Stimulated activated CD4-positive, alpha-beta T cell treated with anti-CD3 and anti-CD28 coated beads, Interleukin-15, amount 100 ng/mL, for 24 hours (primary cell): ENCODE measurements at regions not wholly inside any gene's neighbourhood (a gene's known extent, or its start where the extent isn't known, plus 50 kb on each side); places are given as distances from the start of the nearest gene placed in this dataset.

ENCODE experiments used
- DNase-seq: peaks from one replicate; pipeline ENCODE4 v3.0.0-alpha.2; 2020

DNA sequence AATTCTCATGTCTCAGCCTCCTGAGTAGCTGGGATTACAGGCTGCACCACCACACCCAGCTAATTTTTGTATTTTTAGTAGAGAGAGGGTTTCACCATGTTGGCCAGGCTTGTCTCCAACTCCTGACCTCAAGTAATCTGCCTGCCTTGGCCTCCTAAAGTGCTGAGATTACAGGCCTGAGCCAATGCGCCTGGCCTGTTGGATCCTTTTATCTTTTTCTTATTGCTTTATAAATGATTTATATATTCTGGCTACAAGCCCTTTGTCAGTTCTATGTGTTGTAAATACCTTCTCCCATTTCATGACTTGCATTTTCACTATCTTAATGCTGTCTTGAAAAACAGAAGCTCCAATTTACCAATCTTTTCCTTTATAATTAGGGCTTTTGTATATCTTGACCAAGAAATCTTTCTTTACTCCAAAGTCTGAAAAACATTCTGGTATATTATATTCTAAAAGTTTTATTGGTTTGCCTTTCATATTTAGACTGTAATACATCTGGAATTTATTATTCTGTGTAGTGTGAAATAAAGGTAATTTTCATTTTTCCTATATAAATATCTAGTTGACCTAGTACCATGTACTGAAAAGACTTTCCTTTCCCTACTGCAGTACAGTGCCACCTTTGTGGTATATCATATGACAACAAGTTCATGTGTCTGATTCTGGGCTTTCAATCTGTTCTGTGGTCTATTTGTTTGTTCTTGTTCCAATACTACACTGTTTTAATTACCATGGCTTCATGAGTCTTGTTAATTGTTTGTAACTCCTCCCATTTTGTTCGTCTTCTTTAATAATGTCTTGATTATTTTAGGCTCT, 52.9 kb upstream of the RNU6-1 start:
- no peak for DNase-seq

DNA sequence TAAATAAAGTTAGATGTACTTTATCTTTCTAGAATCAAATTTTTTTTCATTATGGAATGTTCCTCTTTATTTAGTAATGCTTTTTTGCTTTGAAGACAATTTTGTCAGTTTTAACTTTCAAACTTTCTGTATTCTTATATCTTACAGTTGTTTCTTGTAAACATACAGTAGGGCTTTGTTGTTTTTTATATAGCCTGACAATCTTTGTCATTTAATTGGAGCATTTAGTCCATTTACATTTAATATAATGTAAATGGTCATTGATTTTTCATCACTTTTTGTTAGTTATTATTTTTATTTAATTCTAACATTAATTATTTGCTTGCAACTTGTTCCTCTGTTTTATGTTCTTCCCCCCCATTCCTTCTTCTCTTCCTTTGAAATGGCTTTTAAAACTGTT, 55.4 kb upstream of the RNU6-1 start:
- no peak for DNase-seq

DNA sequence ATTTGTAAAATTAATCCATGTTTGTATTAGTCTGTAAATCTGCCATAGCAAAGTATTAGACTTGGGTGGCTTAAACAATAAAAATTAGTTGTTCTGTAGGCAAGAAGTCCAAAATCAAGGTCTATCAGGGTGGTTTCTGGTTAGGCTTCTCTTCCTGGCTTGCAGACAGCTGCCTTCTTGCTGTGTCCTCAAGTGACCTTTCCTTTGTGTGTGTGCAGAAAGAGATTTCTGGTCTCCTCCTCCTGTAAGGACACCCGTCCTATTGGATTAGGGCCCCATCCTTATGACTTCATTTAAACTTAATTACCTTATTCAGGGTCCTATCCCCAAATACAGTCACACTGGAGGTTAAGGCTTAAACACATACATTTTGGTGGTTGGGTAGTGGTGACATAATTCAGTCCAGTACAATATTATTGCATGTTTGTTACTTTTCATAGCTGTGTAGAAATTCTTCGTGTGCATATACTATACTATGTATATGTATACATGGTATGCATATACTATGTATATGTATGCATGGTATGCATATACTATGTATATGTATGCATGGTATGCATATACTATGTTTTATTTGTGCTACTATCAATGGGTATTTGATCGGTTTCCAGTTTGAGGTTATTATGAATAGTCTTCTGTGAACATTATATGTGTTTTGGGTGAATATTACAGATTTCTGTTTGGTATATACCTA, 57.9 kb upstream of the RNU6-1 start:
- DNase-seq, result no peak

DNA sequence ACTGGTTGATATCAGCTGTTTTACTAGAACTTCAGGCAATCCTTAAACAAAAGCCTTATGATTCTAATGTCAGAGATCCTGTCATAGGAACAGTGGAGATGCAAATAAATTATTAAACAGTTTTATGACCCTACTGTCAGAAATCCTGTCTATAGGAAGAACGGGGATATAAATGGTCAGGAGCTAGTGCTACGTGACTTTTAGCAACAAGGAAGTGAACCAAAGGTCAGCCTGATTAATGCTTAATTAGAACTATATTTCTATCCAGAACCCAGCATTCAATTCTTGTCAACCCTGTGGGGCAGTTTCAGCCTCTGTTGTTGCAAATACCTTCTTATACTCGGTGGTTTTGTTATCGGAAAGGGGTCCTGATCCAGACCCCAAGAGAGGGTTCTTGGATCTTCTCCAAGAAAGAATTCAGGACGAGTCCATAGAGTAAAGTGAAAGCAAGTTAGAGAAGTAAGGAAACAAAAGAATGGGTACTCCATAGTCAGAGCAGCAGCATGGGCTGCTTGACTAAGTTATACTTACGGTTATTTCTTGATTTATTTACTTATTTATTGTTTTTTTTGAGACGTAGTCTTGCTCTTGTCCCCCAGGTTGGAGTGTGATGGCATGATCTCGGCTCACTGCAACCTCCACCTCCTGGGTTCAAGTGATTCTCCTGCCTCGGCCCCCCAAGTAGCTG, 59.9 kb upstream of the RNU6-1 start:
- DNase-seq, result no peak

DNA sequence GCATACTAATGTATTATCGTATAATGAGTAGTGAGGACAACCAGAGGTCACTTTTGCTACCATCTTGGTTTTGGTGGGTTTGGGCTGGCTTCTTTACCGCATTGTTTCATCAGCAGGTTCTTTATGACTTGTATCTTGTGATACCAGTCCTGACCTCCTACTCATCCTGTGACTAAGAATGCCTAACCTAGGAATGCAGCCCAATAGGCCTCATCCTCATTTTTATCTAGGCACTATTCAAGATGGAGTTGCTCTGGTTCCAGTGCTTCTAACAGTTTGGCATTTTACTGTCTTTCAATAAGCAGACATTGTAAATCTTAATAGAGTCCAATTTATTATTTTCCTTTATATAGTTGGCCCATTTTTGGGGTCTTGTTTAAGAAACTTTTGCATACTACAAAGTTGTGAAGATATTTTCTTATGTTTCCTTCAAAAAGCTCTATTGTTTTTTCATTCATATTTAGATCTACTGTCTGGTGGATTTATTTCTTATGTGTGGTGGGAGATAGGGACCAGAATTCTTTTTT, 60.8 kb upstream of the RNU6-1 start:
- DNase-seq, result no peak

DNA sequence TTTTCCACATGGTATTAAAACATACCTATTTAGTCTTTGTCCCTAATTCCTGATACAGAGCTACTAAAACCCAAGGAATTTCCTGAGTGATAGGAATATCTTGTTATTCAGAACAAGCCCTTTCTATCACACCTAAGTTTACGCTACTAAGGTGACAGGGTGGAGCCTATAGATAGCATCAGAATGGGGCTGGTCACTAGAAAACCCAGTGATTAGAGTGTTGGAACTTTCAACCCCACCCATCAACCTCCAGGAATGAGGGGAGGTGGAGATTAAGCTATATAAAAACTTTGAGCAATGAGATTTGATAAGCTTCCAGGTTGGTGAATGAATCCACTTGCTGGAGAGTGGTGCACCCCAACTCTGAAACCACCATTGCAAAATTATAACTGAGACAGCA, 62.1 kb upstream of the RNU6-1 start:
- no peak for DNase-seq

DNA sequence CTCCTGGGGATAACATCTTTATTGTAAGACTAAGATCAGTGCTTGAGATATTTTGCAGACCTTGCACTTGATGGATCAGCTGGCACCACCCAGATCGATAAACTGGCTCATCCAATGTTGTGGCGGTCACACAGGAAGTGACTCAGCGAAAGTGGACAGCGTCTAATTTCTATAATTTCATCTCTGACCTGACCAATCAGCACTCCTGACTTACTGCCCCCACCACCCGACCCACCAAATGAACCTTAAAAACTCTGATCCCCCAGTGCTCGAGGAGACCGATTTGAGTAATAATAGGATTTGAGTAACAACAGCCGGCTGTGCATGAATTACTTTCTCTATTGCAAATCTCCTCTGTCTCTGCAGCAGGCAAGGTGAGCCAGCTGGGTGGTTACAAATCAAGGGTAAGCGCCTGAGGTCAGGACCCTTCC, 62.7 kb upstream of the RNU6-1 start:
- no peak for DNase-seq

DNA sequence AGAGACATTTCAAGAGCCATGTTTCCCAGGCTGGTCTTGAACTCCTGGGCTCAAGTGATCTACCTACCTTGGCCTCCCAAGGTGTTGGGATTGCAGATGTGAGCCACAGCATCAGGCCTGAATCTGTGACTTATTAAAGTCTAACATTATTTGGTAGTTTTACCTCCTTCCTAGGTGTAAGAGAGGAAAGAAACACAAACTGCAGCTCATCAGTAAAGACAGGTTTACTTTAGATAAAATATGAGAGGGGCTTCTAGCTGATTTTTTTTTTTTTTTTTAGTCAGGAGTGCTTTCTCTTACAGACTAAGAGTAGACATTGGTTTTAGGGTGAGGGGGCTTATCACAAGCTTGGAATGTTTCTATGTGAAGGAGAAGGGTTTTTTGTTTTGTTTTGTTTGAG, 63.9 kb upstream of the RNU6-1 start:
- no peak for DNase-seq

DNA sequence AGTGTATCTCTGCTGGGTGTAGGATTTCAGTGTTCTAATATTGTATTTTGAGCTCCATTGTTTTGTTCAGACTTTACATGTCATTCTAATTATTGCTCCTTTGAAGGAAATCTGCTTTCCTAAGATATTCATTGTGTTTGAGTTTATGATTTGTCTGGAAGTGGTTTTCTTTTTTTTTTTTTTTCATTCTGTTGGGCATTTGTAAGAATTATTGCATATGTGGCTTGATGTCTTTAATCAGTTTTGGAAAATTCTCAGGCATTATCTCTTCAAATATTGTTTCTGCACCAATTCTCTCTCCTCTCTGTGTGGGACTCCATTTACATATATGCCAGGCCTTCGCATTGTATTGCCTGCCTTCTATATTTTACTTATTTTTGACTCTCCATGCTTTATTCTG, 65.8 kb upstream of the RNU6-1 start:
- DNase-seq, result no peak

DNA sequence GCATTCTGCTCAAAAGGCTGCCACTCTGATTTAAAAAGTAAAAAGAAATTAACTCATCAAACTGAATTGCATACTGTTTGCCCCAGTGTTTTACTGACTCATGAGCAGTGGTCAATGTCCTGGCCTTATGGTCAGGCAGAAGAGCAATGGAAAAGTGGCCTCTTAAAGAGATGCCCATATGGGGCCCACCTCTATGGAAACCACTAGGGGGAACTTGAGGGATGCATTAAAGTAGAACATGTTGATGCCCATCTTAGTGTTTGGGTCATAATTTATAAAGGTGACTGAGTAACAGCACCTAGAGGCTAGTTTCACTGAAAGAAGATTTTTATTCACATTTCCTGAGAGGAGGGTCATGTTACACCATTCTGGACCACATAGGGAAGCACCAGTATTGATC, 66.5 kb upstream of the RNU6-1 start:
- DNase-seq, result no peak

DNA sequence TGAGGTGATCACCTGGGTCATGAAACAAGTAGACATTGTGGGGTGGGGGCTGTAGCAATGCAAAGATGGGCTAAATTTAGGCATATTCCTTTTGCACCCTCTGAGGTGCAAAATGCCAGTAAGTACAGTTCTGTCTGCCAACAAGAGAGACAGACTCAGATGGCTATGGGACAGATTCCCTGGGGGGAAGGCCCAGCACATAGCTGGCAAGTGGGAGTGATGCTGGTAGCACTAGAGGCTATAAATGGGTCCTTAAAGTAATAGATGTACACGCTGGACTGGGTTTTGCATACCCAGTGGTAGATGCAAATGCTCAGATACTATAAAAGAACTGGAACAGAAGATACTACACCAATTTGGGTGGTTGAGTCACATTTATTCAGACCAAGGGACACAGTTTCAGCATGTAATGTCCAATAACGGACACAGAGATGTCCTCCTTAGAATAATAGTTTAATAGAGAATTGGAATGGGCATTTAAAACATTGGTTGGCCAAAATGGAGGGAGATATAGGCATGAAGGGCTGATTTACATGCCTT, 67.4 kb upstream of the RNU6-1 start:
- no peak for DNase-seq

DNA sequence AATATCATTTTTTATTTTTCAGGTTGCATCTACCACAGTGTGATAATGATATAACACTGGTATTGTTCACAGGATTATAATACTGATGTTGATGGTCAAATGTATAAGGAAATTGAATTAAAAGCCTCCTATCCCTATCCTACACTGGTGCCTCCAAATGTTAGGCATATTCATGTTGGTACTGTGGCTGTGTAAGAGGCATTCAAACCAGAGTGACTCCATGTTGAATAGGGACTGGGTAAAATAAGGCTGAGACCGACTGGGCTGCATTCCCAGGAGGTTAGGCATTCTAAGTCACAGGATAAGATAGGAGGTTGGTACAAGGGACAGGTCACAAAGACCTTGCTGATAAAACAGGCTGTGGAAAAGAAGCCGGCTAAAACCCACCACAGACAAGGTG, 68.9 kb upstream of the RNU6-1 start:
- DNase-seq, result no peak

DNA sequence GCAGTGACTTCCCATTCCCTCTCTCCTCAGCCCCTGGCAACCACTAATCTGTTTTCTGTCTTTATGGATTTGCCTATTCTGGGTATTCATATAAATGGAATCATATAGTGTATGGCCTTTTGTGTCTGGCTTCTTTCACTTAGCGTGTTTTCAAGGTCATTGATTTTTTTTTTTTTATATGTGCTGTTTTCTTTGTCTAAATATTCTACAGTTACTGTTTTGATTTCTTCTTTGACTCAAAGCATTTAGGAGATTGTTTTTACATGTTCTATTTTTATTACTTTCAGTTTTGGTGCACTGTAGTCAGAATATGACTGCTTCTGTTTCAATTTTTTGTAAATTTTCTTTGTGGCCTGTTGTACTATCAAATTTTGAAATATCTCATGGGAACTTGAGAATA, 71.9 kb upstream of the RNU6-1 start:
- no peak for DNase-seq

DNA sequence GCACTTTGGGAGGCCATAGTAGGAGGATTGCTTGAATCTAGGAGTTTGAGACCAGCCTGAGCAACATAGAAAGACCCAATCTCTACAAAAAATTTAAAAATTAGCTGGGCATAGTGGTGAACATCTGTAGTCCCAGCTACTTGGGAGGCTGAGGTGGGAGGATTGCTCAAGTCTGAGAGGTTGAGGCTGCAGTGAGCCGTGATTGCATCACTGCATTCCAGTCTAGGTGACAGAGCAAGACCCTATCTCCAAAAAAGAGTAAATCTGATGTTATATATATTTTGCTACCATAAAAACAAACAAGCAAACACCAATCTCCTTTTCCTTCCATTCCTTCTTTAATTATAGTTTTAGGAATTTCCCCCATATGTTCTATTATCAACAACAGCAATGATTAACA, 74.2 kb upstream of the RNU6-1 start:
- DNase-seq, result no peak

DNA sequence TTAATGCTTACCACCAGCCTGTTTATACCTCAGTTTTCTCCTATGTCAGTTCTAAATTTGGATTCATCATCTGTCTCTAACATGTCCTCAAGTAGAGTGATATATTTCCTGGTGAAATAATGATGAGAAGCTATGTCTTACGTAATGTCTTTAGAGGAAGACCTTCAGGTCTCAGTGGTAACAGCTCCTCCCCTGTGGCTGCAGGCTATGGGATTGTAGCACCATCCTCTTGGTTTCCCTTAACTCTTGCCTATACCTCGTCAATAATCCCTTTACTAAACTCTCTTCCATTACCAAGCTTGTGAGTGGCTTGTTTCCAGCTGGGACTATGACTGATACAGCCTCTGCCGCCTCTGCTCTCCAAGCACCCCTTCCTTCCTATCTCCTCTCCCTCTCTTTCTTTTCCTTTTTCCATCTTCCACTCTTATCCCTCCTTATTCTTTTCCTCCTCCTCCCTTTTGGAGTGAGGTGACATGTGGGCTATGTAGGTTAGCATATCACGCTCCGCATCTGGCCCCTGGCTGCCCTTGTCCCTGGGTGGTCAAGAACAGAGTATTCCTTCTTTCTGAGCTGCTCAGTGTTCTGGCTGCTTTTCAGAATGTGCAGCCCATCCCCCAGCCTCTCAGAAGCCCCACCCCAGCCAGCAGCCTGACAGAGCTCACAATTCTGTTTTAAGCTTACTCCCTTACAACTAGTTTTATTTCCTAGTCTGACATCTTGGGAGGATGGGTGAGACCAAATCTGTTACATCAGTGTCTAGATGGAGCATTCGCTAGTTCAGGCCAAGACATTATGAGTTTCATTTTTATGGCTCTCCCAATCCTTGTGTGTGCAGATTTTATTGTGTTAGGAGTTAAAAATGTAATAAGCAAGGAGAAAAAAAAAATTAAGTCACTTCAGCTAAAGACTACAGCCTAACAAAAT, 75.0 kb upstream of the RNU6-1 start:
- DNase-seq, result no peak

DNA sequence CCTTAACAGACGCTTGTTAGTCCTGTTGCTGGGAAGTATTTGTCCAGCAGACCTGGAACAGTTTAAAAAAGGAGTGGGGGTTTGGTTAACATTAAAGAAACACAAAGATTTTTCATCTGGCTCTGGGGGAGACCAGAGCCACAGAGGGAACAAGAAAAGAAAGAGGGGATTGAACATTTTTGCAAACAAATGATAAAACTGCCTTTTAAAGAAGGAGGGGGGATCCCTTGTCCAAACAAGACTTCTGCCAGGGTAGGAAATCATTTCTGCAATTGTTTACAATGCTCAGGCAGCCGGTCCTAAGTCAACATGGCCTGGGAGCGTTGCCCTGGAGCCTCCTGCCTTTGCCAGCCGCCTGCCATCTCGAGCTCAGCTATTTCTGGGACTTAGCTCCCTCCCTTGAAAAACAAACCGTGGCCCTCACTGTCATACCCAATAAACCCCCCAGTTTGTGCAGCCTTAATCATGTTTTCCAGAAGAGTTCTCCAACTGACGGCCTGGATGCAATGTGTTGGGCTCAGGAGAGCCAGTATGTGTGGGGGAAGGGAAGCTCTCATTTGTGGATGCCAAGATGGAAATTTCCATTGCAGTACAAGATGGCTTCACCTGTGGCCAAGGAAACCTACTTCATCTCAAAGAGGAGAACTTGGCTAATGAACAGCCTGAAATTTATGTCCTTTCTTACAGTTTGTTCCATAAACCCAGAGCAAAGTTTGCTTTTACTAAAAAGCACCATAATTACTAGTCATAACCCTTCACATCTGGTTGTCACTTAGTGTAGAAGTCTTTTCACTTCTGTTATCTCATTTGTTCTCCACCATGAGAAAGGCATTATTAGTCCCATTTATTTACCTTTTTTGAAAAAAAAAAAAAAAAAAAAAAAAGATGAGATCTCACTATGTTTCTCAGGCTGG, 75.9 kb upstream of the RNU6-1 start:
- DNase-seq, result no peak

DNA sequence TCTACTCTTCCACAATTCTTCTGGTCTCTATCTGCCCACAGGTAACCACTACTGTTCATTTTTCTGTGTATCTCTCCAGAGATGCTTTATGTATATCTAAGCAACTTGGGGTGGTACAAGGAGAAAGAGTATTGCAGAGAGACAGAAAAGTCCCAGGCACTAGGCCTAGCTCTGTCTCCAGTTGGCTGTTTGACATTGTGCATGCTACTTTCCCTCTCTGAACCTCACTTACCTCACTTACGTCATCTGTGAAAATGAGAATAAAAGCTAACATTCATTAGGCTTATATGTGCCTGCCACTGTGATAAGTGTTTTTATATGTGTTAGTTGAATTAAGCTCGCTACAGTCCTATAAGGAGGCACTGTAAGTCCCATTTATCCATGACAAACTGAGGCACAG, 76.7 kb upstream of the RNU6-1 start:
- no peak for DNase-seq

DNA sequence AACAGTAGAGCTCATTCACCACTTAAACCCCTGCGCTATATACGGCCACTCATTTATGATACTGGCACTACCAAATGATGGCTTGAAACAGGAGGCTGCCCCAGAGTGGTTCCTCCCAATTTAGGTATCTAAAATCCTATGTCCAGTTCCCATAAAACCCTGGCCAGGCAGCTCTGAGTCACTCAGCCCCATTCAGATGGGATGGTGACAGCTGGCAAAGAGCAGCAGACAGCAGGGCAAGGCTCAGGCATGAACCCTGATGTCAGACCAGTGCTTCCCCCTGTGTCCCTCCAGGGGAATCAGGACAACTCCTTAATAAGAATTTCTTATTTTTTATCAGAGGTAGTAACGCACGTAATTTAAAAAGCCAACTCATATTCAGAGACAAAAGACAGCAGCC, 77.2 kb upstream of the RNU6-1 start:
- DNase-seq, result no peak

DNA sequence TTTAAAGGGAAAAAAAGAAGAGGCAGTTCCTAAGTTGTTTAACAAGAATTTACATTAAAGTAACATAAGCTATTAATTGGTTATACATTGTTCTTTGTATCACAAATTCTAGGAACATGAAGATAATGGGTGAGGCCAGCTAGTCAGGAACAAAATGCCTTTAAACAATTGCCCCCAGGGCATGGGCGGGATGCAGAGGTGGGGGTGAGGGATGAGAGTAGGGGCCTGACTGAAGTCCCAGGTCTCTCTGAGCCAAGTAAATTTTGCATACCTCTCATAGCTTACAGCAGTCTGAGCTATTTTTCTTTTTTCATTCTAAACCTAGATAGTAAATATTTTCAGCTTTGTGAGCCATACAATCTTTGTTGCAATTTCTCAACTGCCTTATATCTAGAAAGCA, 77.8 kb upstream of the RNU6-1 start:
- no peak for DNase-seq

DNA sequence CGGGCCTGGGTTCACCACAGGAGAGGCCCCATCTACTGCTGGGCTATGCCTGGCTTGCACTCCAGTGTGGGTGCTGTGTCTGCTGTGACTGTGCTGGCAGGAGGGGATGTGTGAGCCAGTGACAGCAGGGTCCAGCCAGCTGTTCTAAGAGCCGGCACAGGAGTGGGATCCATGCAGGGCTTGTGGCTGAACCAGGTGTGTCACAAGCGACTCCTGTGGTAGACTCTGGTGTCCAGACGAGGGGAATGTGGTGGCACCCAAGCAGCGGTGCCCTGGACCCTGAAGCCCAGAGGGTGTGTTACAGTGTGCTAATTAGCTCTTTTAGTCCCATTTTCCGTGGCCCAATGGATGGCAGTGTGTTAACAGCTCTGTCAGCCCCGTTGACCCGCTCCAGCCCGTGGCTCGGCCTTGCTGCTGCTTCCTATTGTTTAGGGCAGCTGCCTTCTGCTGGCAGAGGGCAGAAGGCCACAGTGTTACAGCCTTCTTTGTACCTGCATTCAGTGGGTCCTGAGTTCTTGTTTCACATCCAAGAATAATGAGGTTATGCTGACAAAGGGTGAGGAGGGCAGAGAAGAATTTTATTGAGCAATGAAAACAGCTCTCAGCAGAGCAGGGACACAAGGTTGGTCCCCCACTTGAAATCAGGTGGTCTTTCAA, 78.5 kb upstream of the RNU6-1 start:
- no peak for DNase-seq
